Keratinocyte (primary cell): ENCODE measurements at regions not wholly inside any gene's neighbourhood (a gene's known extent, or its start where the extent isn't known, plus 50 kb on each side); places are given as distances from the start of the nearest gene placed in this dataset.
A peak's percentile ranks its signal among the peaks of the same experiment; 100 is the strongest.

Source experiments
- DNase-seq: peaks from one replicate; pipeline ENCODE4 v3.0.0-alpha.2; 2011; ENCODE audit warnings: low read depth, missing footprints, low spot score
- FAIRE-seq: peaks from 2 replicates; lab custom pipeline; 2011; peaks lifted over from hg19 to GRCh38; lab: Jason Lieb, UNC
- H2AFZ ChIP-seq: 2 replicates; pipeline ENCODE4 v1.6.0; 2012; ENCODE audit warnings: low read length, control low read depth, inconsistent platforms; ENCODE audit not compliant: control insufficient read depth
- H3K27ac ChIP-seq: 2 replicates; pipeline ENCODE4 v1.5.1; 2011; ENCODE audit warnings: low read length; ENCODE audit not compliant: control insufficient read depth, insufficient read depth
- H3K27me3 ChIP-seq: 3 replicates; pipeline ENCODE4 v1.6.0; 2011; ENCODE audit warnings: low read length; ENCODE audit not compliant: control insufficient read depth, insufficient read depth; ENCODE audit errors: extremely low read depth
- H3K36me3 ChIP-seq, 2 experiments: 2 replicates in 1 of 2; 3 replicates in 1 of 2; pipeline ENCODE4 v1.5.1; 2011; ENCODE audit warnings: low read length in 2 of 2, mild to moderate bottlenecking in 1 of 2; ENCODE audit not compliant: control insufficient read depth in 2 of 2, insufficient read depth in 2 of 2; ENCODE audit errors: extremely low read depth in 1 of 2
- H3K4me1 ChIP-seq: 3 replicates; pipeline ENCODE4 v1.5.1; 2011; ENCODE audit warnings: low read length; ENCODE audit not compliant: control insufficient read depth, insufficient read depth; ENCODE audit errors: extremely low read depth
- H3K4me2 ChIP-seq: 3 replicates; pipeline ENCODE4 v1.6.0; 2011; ENCODE audit warnings: low read depth, low read length; ENCODE audit not compliant: control insufficient read depth, insufficient read depth; ENCODE audit errors: extremely low read depth
- H3K4me3 ChIP-seq, 3 experiments: fragments of 200-600 bp in 1 of 3; sonication (generic) in 1 of 3; 2 replicates in 2 of 3; 3 replicates in 1 of 3; pipeline ENCODE4 v1.5.1; 2011 to 2016; ENCODE audit warnings: low read length in 3 of 3, mild to moderate bottlenecking in 3 of 3, control low read depth in 2 of 3, inconsistent platforms in 1 of 3, low read depth in 1 of 3, mixed read lengths in 1 of 3, mixed run types in 1 of 3, moderate library complexity in 1 of 3; ENCODE audit not compliant: control insufficient read depth in 2 of 3, insufficient read depth in 2 of 3; ENCODE audit errors: extremely low read depth in 1 of 3
- H3K79me2 ChIP-seq: 2 replicates; pipeline ENCODE4 v1.6.0; 2012; ENCODE audit warnings: low read length; ENCODE audit not compliant: control insufficient read depth, insufficient read depth
- H3K9ac ChIP-seq: 3 replicates; pipeline ENCODE4 v1.6.0; 2011; ENCODE audit warnings: low read length; ENCODE audit not compliant: control insufficient read depth, insufficient read depth; ENCODE audit errors: extremely low read depth
- H3K9me1 ChIP-seq: 3 replicates; pipeline ENCODE4 v1.6.0; 2011; ENCODE audit warnings: low read length; ENCODE audit not compliant: control insufficient read depth, insufficient read depth; ENCODE audit errors: extremely low read depth
- H3K9me3 ChIP-seq: 2 replicates; pipeline ENCODE4 v1.5.1; 2012; ENCODE audit warnings: low read depth, low read length; ENCODE audit not compliant: control insufficient read depth
- H4K20me1 ChIP-seq: 3 replicates; pipeline ENCODE4 v1.6.0; 2011; ENCODE audit warnings: low read length; ENCODE audit not compliant: control insufficient read depth, insufficient read depth; ENCODE audit errors: extremely low read depth
- EZH2 ChIP-seq: IDR thresholded peaks from one replicate; pipeline ENCODE4 v1.6.1; 2012; ENCODE audit warnings: inconsistent platforms, mild to moderate bottlenecking, low read length, moderate library complexity
- dilution Hi-C: fragments of 300-500 bp; cut with MboI; formaldehyde crosslinking; loops from one replicate; pipeline ENCODE4 v1.7.0; 2020; ENCODE audit warnings: low sequenced_read_pairs; ENCODE audit not compliant: extremely low pct_ligation_motif_present
- TF ChIP-seq, protein P1 (sequence below), 3 experiments: IDR thresholded peaks in 1 of 3; conservative IDR thresholded peaks in 1 of 3; optimal IDR thresholded peaks in 1 of 3; 2 replicates in 2 of 3; 3 replicates in 1 of 3; pipeline versions ENCODE3 to v1.5.1; 2011; ENCODE audit warnings: low read length in 3 of 3, mild to moderate bottlenecking in 3 of 3, moderate library complexity in 2 of 3, control low read depth in 1 of 3, inconsistent platforms in 1 of 3; ENCODE audit not compliant: insufficient read depth in 2 of 3; ENCODE audit errors: extremely low read depth in 1 of 3

GRCh38 chr5:61967681-61968080, 338.3 kb upstream of the KIF2A start:
- no peaks in the 10 kb centered on the region for H3K79me2 ChIP-seq
- peaks cover 22% of the 10 kb centered on the region for H3K4me1 ChIP-seq
- H3K36me3 ChIP-seq: no peaks in the 10 kb centered on the region
- H3K27me3 ChIP-seq: no peaks in the 10 kb centered on the region
- DNase-seq (no peak), FAIRE-seq (no peak)
- TF ChIP-seq, protein P1, sequence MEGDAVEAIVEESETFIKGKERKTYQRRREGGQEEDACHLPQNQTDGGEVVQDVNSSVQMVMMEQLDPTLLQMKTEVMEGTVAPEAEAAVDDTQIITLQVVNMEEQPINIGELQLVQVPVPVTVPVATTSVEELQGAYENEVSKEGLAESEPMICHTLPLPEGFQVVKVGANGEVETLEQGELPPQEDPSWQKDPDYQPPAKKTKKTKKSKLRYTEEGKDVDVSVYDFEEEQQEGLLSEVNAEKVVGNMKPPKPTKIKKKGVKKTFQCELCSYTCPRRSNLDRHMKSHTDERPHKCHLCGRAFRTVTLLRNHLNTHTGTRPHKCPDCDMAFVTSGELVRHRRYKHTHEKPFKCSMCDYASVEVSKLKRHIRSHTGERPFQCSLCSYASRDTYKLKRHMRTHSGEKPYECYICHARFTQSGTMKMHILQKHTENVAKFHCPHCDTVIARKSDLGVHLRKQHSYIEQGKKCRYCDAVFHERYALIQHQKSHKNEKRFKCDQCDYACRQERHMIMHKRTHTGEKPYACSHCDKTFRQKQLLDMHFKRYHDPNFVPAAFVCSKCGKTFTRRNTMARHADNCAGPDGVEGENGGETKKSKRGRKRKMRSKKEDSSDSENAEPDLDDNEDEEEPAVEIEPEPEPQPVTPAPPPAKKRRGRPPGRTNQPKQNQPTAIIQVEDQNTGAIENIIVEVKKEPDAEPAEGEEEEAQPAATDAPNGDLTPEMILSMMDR (optimal IDR thresholded peaks at IDR 0.05 in 1 of 3, IDR thresholded peaks at IDR 0.05 in 1 of 3, conservative IDR thresholded peaks at IDR 0.05 in 1 of 3; ENCODE audit: extremely low read depth in 1 of 3, insufficient read depth in 2 of 3, low read length in 3 of 3): no peak
- H2AFZ ChIP-seq: no peak overlapping the region
- dilution Hi-C loops: no loop called here
- H3K9me1 ChIP-seq: no peaks in the 10 kb centered on the region
- no peak overlapping the region for H3K4me3 ChIP-seq
- H3K4me2 ChIP-seq: no peak overlapping the region
- H4K20me1 ChIP-seq: no peaks in the 10 kb centered on the region
- no peaks in the 10 kb centered on the region for H3K9me3 ChIP-seq
- H3K27ac ChIP-seq: no peak overlapping the region
- no peak overlapping the region for H3K9ac ChIP-seq

DNA sequence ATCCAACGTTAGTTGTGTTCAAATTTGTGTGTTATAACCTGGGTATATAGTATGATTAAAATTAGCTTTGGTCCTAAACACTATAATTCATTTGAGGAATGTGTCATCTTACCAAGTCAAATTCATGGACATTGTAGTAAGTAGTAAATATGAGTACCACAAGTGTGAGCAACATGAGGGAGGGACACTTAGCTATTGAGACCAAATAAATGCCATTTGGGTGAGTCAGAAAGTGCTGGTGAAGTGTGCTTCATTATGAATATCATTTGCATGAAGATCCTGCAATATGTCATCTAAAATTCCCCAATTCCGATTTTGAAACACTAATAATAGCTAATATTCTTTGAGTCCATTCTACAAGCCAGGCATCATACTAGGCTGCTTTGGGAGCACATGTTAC, 336.7 kb upstream of the KIF2A start:
- H3K4me2 ChIP-seq: peak overlapping the region; percentile 36
- TF ChIP-seq, protein P1 (optimal IDR thresholded peaks at IDR 0.05 in 1 of 3, IDR thresholded peaks at IDR 0.05 in 1 of 3, conservative IDR thresholded peaks at IDR 0.05 in 1 of 3; ENCODE audit: extremely low read depth in 1 of 3, insufficient read depth in 2 of 3, low read length in 3 of 3): no peak
- TF ChIP-seq EZH2: no peak
- dilution Hi-C loops: no loop called here
- H3K9me1 ChIP-seq: no peaks in the 10 kb centered on the region
- no peak overlapping the region for H2AFZ ChIP-seq
- no peaks in the 10 kb centered on the region for H3K36me3 ChIP-seq
- DNase-seq (peak; percentile 50), FAIRE-seq (peak; percentile 76)
- no peaks in the 10 kb centered on the region for H4K20me1 ChIP-seq
- H3K27ac ChIP-seq: no peak overlapping the region
- H3K79me2 ChIP-seq: no peaks in the 10 kb centered on the region
- H3K9ac ChIP-seq: no peak overlapping the region
- no peaks in the 10 kb centered on the region for H3K27me3 ChIP-seq
- no peaks in the 10 kb centered on the region for H3K9me3 ChIP-seq
- peaks cover 14% of the 10 kb centered on the region for H3K4me1 ChIP-seq
- H3K4me3 ChIP-seq: no peak overlapping the region
